ENCODE measurements at regions not wholly inside any gene's neighbourhood (a gene's known extent, or its start where the extent isn't known, plus 50 kb on each side); places are given as distances from the start of the nearest gene placed in this dataset.

DNA sequence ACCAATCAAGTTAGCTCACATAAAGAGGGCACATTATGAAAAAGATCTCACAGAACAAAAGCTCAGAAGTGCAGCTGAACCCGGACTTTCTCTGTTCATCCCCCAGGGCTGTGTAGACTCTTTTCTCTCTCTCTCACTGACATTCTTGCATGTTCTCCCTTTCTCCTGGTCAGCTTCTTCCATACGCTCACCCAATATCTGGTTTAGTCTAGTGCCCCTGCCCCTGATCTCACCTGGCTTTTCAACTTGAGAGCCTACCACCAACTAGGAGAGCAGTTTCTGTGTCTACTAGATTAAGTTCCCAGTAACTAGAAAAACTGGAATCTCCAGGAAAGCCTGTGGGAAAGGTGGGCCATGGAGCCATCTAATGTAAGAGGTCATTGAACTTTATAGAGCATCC, 126.9 kb upstream of the GRIK3 start:
- TF ChIP-seq POLR2A (IDR thresholded peaks at IDR 0.05), result no peak
- TF ChIP-seq, protein P1, sequence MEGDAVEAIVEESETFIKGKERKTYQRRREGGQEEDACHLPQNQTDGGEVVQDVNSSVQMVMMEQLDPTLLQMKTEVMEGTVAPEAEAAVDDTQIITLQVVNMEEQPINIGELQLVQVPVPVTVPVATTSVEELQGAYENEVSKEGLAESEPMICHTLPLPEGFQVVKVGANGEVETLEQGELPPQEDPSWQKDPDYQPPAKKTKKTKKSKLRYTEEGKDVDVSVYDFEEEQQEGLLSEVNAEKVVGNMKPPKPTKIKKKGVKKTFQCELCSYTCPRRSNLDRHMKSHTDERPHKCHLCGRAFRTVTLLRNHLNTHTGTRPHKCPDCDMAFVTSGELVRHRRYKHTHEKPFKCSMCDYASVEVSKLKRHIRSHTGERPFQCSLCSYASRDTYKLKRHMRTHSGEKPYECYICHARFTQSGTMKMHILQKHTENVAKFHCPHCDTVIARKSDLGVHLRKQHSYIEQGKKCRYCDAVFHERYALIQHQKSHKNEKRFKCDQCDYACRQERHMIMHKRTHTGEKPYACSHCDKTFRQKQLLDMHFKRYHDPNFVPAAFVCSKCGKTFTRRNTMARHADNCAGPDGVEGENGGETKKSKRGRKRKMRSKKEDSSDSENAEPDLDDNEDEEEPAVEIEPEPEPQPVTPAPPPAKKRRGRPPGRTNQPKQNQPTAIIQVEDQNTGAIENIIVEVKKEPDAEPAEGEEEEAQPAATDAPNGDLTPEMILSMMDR (IDR thresholded peaks at IDR 0.05), result no peak
